ENCODE measurements at regions not wholly inside any gene's neighbourhood (a gene's known extent, or its start where the extent isn't known, plus 50 kb on each side); places are given as distances from the start of the nearest gene placed in this dataset.

DNA sequence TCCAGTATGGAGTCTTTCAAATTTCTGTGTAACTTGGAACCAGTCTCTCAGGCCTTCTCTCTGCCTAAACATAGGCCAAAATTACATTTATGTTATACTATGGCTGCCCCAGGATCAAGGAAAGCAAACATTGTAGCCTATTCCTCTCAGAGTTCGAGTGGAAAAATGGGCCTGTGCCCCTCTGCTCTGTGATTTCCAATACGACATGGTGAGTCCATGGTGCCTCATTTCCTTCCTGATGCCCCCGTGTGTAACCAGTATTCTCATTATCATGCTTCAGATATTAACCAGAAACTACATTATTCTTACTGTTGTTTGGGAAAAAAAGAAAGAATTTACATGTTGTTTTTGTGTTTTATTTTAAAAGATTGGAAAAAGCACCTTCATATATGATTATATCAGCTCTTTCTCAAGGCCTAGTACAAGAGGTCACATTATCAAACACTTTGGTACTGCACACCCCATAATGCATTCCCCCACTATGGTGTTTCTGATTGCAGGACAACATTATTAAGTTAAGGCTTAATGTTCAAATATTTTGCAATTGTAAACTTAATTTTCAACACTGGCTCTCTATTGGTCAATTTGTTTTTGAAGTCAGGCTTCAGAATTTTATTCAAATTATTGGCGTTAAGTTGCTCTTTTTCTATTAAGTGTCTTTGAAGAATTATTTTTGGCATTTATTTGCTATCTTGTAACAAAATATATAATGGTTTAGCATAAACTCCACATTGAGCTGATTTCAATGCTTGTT lies 151.8 kb upstream of the SLC27A6 start:
- no peak for TF ChIP-seq CTCF (IDR thresholded peaks at IDR 0.05 in 4 of 5, conservative IDR thresholded peaks at IDR 0.05 in 1 of 5)
- no peak for TF ChIP-seq POLR2A (IDR thresholded peaks at IDR 0.05)

All from gastrocnemius medialis (tissue), 4 donors.